GM19455 (cell line): ENCODE measurements at regions not wholly inside any gene's neighbourhood (a gene's known extent, or its start where the extent isn't known, plus 50 kb on each side); places are given as distances from the start of the nearest gene placed in this dataset.
"Not testable (repeated sequence)": the region's sequence is repeated elsewhere in the genome, so short reads cannot be mapped to it uniquely, and the experiment has no call there.

ENCODE experiments used
- ATAC-seq: cut with Tn5 transposase; IDR thresholded peaks from one replicate; pipeline ENCODE4 v1.9.1; 2021; ENCODE audit not compliant: unreplicated experiment

DNA sequence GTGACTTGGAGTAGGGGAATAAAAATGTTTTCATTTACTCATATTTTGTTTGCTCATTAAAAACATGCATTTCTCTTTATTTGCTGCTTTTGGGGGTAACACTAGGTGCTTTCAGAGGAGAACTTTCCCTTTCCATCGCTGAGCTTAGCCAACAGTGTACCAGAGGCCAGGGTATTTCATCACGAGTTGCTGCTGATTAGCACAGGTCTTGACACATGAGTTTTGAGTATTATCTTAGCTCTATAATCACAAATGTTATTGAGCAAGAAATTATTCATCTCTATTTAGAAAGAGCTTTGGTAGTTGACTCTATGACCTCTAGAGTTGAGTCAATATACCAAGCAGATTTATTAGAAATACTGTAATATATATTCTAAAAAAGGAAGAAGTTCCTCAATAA is 375.9 kb downstream of the NXPH1 start:
- ATAC-seq: no peak

DNA sequence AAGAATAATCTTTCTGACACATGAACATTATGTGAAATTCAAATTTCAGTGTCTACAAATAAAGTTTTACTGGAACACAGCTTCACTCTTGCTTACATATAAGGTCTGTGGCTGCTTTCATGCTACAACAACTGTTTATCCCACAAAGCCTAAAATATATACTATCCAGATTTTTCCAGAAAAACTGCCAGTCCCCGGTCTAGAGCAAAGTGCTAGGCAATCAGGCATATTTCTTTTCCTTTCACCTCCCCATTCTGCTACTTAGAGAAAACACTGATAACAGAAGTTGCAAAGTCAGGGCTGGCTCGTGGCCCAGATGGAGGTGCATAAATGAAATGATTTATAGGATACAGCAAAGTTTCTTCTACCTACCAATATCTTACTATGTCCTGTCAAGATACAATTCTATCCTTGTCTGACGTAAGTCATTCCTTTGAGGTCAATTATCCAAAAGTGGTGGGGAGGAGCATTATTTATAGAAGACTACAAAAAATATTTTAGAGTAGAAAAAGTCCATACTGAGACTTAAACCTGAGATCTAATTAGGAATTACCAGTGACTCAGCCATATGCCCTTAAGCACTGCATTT is 384.1 kb downstream of the NXPH1 start:
- ATAC-seq: no peak

GRCh38 chr7:8818406-8818805 is 385.0 kb downstream of the NXPH1 start:
- ATAC-seq: no peak

GRCh38 chr7:8822595-8822994 is 389.2 kb downstream of the NXPH1 start:
- no peak for ATAC-seq

DNA sequence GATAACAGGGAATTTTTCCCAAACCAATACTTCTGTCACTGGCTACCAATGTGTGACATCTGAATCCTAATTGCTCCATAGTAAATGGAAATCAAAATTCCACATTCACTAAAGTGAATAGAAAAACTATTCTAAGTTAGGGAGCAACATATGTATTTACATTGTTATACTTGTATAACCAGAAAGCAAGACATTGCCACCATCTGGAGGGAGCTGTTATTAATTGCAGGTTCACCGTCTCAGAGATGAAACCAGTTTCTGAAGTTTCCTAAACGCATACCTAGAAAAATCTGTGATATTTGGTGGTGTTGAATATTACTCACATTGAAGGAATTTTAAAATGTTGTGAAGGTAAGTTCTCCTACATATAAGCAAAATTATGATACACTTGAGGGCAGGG is 390.1 kb downstream of the NXPH1 start:
- no peak for ATAC-seq

- ATAC-seq: no peak
These were observed 393.9 kb downstream of the NXPH1 start for GRCh38 chr7:8827329-8827728.

GRCh38 chr7:8829100-8829499 is 395.7 kb downstream of the NXPH1 start:
- ATAC-seq: no peak

GRCh38 chr7:8831376-8831775 is 398.0 kb downstream of the NXPH1 start:
- ATAC-seq: no peak

- no peak for ATAC-seq
These were observed 399.9 kb downstream of the NXPH1 start for GRCh38 chr7:8833355-8833754.

GRCh38 chr7:8841171-8841570 is 407.8 kb downstream of the NXPH1 start:
- no peak for ATAC-seq

GRCh38 chr7:8871716-8872115 is 438.3 kb downstream of the NXPH1 start:
- ATAC-seq: no peak

DNA sequence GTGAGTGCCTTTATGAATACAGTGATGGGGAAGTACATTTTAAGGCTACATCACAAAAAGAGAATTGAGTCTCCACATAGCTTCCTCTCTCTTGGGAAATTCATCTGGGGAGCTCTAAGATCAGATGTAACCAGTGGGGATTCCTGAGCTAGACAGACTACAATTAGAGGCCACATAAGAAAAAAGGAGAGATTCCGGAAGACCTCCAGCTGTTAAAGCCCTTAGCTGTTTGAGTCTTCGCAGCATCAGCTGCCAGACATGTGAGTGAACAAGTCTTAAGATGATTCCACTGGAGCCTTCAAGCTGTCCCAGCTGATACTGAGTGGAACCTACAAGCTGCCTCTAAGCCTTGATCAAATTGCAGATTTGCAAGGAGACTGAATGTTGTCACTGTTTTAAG is 448.5 kb downstream of the NXPH1 start:
- no peak for ATAC-seq

- no peak for ATAC-seq
These were observed 452.1 kb downstream of the NXPH1 start for GRCh38 chr7:8885480-8886000.

- not testable (repeated sequence) for ATAC-seq
These were observed 456.9 kb downstream of the NXPH1 start for GRCh38 chr7:8890346-8890745.

- ATAC-seq: no peak
These were observed 460.4 kb downstream of the NXPH1 start for GRCh38 chr7:8893775-8894174.

DNA sequence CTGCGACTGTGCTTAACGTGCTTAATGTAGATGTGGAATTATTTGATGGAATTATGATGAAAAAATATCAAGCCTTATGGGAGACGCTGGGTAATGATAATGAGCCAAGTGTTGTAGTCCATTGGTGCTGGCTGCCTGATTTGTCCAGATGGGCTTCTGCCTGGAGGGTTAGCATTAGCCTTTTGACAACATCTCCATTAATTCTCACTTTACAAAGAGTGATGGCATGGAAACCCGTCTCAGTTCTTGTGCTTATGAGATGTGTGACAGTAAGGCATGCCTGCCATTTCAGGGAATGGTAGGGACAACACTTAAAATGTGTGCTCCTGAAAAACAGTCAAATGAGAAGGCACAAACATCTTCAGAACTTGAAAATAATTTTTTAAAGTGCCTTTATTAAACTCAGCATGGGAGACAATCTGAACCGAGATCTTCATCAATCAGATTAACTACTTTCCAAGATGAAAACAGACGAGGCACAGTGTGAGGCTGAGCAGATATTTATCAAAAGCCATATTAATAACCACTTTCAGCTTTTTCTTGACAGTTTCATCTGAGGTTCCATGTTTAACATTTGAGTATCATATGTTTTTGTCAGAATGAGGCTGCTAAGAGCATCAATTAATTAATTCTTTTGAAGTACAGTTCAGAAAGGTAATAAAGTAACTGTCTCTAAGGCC is 473.1 kb downstream of the NXPH1 start:
- ATAC-seq: no peak

DNA sequence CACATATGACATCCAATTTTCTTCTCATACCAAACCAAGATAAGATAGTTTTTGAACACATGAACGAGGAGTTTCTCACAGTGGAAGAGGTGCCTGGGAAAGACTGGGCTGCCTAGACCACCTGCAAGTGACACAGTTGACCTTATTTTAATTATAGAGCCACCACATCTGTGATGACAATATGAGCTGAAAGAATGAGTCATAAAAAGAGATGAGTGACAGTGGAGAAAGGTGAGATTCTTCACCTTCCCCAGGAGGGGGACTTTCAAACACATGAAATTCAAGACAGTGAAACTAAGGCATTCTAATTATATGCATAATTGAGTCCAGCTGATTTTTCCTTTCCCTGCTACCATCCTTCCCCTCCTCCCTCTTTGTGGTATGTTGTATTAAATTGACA is 475.5 kb downstream of the NXPH1 start:
- no peak for ATAC-seq

DNA sequence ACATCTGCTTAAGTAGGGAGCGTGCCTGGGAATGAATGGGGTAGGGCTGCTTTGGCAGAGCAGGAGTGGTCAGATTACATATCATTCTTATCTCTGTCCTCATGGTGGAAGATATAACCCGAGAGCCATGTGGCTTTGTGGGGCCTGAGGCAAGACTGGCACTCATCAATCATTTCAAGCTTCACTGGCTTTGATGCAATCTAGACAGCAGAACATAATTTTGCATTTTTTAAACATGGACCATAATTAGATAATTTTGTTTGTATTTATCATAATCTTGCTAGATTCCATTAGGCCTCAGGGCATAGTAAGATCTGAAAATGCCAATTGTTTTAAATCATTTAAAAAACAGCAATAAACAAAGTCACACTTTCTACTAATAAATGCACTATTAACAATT is 480.3 kb downstream of the NXPH1 start:
- ATAC-seq: no peak

- ATAC-seq: no peak
These were observed 488.4 kb downstream of the NXPH1 start for GRCh38 chr7:8921807-8922206.

DNA sequence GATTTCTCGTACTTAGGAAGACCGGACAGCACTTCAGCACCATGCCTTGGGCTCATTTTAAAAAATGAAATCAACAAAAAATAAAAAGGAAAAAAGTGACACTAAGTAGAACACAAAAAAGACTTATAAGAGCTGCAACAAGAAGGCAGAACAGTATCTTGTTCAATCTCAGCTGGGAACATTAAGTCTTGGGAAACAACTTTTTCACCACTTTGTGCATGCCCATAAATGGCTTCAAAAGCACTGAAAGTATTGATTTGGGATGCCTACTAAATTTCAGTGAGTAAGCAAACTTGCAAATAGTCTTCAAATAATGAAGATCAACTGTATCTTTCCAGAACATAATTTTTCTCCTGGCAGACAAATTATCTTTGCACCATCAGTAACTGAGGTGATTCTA is 489.3 kb downstream of the NXPH1 start:
- ATAC-seq: no peak

DNA sequence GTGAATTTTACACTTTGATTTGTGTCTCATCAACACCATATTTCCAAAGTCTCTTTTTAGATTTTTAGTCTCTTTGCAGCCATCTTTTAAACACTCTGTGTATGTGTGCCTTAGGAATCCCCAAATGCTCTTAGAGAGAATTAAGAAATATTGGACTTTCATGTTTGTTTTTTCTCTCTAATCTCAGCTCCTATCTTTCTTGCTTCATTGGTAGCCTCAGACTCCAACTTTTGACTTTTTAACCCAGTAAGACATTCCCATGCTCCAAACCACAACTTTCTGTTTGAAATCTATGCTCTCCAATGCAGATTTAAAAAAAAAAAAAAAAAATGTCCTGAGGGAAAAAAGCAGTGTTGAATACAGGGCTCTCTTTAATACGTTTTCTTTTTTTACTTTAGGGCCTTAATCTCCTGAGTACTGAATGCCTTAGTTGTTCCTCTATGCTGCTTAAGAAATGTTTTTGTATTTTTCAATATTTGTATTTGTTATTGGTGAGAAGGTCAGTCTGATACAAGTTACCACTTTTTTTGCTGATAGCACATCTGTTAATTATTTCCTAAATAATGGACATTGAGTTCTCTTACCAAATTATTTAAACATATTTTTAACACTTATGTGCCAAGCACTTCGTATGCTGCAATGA is 489.9 kb downstream of the NXPH1 start:
- ATAC-seq: no peak

DNA sequence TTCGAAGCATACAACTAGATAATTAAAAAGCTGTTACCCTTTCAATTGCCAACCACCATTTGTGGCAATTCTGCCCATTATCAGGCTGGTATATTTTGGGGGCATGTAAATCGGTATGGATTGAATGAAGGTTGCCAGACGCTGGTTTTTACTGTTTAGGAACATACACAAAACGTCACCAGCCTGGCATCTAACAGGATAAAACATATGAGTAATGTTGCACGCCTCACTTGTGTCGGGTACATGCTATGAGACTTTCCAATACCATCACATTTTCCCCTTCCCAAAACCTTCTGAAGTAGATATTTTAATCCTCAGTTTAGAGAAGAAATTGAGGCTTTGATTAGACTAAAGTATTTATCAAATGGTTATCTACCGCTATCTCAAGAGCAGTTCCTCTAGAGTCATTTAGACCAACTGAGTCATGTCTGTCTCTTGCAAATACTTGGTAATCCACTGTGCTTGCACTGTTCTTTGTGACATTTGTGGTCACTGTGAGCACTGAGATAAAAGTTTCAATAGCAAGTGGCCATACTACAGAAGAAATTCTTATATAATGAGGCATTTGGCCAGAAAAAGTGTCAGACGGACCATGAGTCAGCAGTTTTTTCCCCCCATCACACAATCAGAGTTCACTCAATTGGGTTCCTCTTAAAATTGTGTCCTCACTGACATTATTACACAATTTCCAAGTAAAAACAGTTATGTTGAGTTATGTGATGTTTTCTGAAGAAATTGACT is 498.7 kb downstream of the NXPH1 start:
- no peak for ATAC-seq
